ENCODE measurements at regions not wholly inside any gene's neighbourhood (a gene's known extent, or its start where the extent isn't known, plus 50 kb on each side); places are given as distances from the start of the nearest gene placed in this dataset.
"Not testable (repeated sequence)": the region's sequence is repeated elsewhere in the genome, so short reads cannot be mapped to it uniquely, and the experiment has no call there.

DNA sequence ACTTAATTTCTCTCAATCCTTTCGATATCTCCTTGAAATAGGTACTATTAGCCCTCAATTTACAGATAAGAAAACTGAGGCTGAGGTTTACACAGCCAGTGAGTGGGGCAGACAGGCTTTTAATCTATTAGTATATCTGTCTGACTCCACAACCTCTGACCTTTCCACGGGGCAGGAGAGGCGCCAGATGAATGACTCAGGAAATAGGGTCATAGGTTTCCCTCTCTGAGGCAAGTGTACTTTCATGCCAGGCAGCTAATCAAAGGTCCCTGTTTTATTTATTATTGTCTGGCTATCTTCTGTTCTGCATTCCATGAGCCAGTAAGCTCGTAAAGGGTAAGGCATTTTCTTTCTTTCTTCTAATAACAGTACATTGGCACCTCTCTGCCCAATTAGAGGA is 79.6 kb upstream of the KLF4 start:
- Histone ChIP-seq H2AFZ (no peak overlapping the region), H3K79me2 (no peaks in the 10 kb centered on the region), H3K36me3 (replicated peaks; ENCODE audit: insufficient read depth, low read depth) (no peaks in the 10 kb centered on the region), H3K4me2 (no peak overlapping the region), H3K27me3 (no peaks in the 10 kb centered on the region), H3K4me3 (no peak overlapping the region), H3K9me2 (replicated peaks; ENCODE audit: insufficient read depth) (no peaks in the 10 kb centered on the region), H4K20me1 (ENCODE audit: insufficient read depth, poor library complexity, severe bottlenecking) (no peaks in the 10 kb centered on the region), H3K9me3 (ENCODE audit: low read depth) (no peaks in the 10 kb centered on the region), H3K27ac (no peak overlapping the region), H3K4me1 (ENCODE audit: insufficient read depth) (no peaks in the 10 kb centered on the region)
- 43% methylated on average over 4 of the region's 4 CpGs for WGBS (ENCODE audit: low lambda C conversion rate, missing lambda C conversion rate)
- TF ChIP-seq EZH2phosphoT487 (IDR thresholded peaks at IDR 0.05; ENCODE audit: low read depth, severe bottlenecking, unreplicated experiment) (no peak), CTCF (IDR thresholded peaks at IDR 0.05; ENCODE audit: poor library complexity) (no peak), EZH2 (IDR thresholded peaks at IDR 0.05; ENCODE audit: borderline replicate concordance) (no peak)
- DNase-seq (ENCODE audit: low spot score), result no peak

DNA sequence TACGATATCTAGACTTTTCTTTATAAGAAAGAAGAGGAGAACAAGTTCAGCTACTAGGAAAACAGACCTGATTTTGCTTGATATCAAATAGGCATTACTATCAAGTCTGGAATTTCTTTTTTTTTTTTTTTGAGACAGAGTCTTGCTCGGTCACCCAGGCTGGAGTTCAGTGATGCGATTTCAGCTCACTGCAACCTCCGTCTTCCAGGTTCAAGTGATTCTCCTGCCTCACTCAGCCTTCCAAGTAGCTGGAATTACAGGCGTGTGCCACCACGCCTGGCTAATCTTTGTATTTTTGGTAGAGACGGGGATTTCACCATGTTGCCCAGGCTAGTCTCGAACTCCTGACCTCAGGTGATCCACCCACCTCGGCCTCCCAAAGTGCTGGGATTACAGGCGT is 78.8 kb upstream of the KLF4 start:
- not testable (repeated sequence) for H3K9me3 ChIP-seq (ENCODE audit: low read depth); DNase-seq (ENCODE audit: low spot score); H3K27ac ChIP-seq; H3K4me1 ChIP-seq (ENCODE audit: insufficient read depth); H3K36me3 ChIP-seq (replicated peaks; ENCODE audit: insufficient read depth, low read depth); H3K4me2 ChIP-seq; H3K27me3 ChIP-seq; H2AFZ ChIP-seq; H3K4me3 ChIP-seq; H4K20me1 ChIP-seq (ENCODE audit: insufficient read depth, poor library complexity, severe bottlenecking); H3K9me2 ChIP-seq (replicated peaks; ENCODE audit: insufficient read depth); H3K79me2 ChIP-seq
- WGBS (ENCODE audit: low lambda C conversion rate, missing lambda C conversion rate), result 94% methylated on average over 10 of the region's 10 CpGs

GRCh38 chr9:107567462-107567861 is 77.9 kb upstream of the KLF4 start:
- WGBS (ENCODE audit: low lambda C conversion rate, missing lambda C conversion rate), result over 99% methylated on average over 4 of the region's 4 CpGs

GRCh38 chr9:107566611-107567061 is 77.1 kb upstream of the KLF4 start:
- Histone ChIP-seq H3K9me2 (replicated peaks; ENCODE audit: insufficient read depth) (no peaks in the 10 kb centered on the region), H3K27me3 (no peaks in the 10 kb centered on the region), H3K4me1 (ENCODE audit: insufficient read depth) (no peaks in the 10 kb centered on the region), H2AFZ (no peak overlapping the region), H3K9me3 (ENCODE audit: low read depth) (no peaks in the 10 kb centered on the region), H3K36me3 (replicated peaks; ENCODE audit: insufficient read depth, low read depth) (no peaks in the 10 kb centered on the region), H4K20me1 (ENCODE audit: insufficient read depth, poor library complexity, severe bottlenecking) (no peaks in the 10 kb centered on the region), H3K4me3 (no peak overlapping the region), H3K27ac (no peak overlapping the region), H3K79me2 (no peaks in the 10 kb centered on the region), H3K4me2 (no peak overlapping the region)
- WGBS (ENCODE audit: low lambda C conversion rate, missing lambda C conversion rate), result 48% methylated on average over 6 of the region's 6 CpGs
- TF ChIP-seq CTCF (IDR thresholded peaks at IDR 0.05; ENCODE audit: poor library complexity) (no peak), EZH2phosphoT487 (IDR thresholded peaks at IDR 0.05; ENCODE audit: low read depth, severe bottlenecking, unreplicated experiment) (no peak), EZH2 (IDR thresholded peaks at IDR 0.05; ENCODE audit: borderline replicate concordance) (no peak)
- DNase-seq (ENCODE audit: low spot score), result no peak

More at GRCh38 chr9:107567462-107567861, 77.9 kb upstream of the KLF4 start:
- DNase-seq (ENCODE audit: low spot score), result no peak
- H3K79me2 ChIP-seq, result no peaks in the 10 kb centered on the region
- H2AFZ ChIP-seq, result no peak overlapping the region
- no peaks in the 10 kb centered on the region for H3K4me1 ChIP-seq (ENCODE audit: insufficient read depth)
- H3K4me2 ChIP-seq, result no peak overlapping the region
- no peak overlapping the region for H3K27ac ChIP-seq
- H3K9me2 ChIP-seq (replicated peaks; ENCODE audit: insufficient read depth), result no peaks in the 10 kb centered on the region
- no peaks in the 10 kb centered on the region for H4K20me1 ChIP-seq (ENCODE audit: insufficient read depth, poor library complexity, severe bottlenecking)
- no peak overlapping the region for H3K4me3 ChIP-seq
- H3K36me3 ChIP-seq (replicated peaks; ENCODE audit: insufficient read depth, low read depth), result no peaks in the 10 kb centered on the region
- TF ChIP-seq CTCF (IDR thresholded peaks at IDR 0.05; ENCODE audit: poor library complexity) (no peak), EZH2phosphoT487 (IDR thresholded peaks at IDR 0.05; ENCODE audit: low read depth, severe bottlenecking, unreplicated experiment) (no peak), EZH2 (IDR thresholded peaks at IDR 0.05; ENCODE audit: borderline replicate concordance) (no peak)
- no peaks in the 10 kb centered on the region for H3K9me3 ChIP-seq (ENCODE audit: low read depth)
- H3K27me3 ChIP-seq, result no peaks in the 10 kb centered on the region
